ENCODE measurements at regions not wholly inside any gene's neighbourhood (a gene's known extent, or its start where the extent isn't known, plus 50 kb on each side); places are given as distances from the start of the nearest gene placed in this dataset.

DNA sequence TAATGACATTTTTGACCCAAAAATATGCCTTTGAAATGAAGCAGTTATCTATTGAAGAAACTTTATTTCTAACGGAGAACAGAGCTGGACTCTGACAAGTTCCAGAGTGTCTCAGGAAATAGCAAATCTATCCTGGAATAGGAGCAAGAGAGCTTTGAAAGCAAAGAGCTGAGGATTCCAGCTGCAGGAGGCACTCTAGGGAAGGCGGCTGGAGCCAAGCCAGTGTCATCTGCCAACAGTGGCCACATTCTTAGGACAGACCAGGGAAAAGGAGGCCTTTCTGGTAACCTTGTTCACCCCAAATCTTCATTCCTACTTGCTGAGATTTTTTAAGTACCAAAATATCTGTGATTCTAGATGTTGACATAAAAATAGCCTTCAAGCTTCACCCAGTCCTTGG lies 493.5 kb upstream of the B3GAT1 start:
- no peak for DNase-seq

DNA sequence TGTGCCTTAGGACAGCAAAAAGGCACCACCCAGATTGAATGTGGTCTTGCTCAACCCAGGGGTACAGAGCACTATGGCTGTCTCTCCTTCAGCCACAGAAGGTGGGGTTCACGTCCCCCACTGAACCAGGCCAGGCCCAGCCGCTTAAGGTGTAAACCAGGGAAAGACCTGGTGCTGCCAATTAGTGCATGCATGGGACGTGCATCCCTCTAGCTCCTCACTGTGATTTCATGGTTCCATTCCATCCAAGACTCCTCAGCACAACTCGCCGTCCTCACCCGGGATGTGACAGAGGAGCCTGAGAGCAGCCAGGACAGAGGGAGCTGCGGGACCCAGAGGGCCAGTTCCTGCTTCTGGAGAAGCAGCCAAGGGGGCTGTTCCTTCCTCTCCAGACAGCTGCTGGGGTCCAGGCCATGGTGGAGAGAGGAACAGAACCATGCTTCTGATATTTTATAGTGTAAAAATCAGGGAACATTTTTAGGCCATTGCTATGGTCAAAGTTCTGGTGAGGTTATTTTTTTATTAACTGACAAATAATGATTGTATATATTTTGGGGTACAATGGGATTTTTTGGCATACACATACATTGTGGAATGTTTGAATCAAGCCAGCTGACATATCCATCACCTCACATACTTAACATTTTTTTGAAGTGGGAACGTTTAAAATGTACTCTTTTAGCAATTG lies 492.2 kb upstream of the B3GAT1 start:
- no peak for DNase-seq

GRCh38 chr11:134901955-134902918 lies 490.2 kb upstream of the B3GAT1 start:
- no peak for DNase-seq

- DNase-seq, result no peak
Measured at GRCh38 chr11:134901542-134901941, 489.5 kb upstream of the B3GAT1 start.

DNA sequence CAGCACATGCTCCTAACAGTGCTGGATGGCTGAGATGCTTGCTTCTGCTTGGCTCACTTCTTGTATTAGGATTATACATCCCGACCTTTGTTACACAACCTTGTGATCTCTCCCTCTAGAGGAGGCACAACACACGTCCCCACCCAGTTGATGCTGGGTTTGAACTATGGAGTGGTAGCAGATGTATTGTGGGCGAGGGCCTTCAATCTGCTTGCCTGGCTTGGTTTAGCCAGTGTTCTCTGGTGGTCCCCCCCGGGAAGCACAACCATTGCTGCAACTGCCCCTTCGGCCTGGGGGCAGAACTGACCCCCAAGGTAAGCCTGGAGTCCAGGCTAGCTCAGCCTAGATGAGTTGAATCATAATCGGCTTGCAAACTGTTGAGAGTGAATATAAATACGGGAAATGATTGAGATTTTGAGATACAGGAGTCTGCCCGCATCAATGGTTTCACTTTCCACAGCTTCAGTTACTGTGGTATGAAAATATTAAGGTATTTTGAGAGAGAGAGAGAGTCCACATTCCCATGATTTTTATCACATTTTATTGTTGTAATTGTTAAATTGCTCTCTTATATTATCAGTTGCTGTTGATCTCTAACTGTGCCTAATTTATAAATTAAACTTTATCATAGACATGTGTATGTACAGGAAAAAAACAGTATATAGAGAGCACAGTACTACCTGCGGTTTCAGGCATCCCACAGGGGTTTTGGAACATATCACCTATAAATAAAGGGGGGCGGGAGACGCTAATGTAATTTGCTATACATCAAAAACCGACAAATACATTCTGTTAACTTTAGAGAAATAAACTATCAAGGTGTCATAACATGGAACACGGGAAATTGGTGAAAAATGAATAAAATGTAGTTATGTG lies 482.0 kb upstream of the B3GAT1 start:
- no peak for DNase-seq

DNA sequence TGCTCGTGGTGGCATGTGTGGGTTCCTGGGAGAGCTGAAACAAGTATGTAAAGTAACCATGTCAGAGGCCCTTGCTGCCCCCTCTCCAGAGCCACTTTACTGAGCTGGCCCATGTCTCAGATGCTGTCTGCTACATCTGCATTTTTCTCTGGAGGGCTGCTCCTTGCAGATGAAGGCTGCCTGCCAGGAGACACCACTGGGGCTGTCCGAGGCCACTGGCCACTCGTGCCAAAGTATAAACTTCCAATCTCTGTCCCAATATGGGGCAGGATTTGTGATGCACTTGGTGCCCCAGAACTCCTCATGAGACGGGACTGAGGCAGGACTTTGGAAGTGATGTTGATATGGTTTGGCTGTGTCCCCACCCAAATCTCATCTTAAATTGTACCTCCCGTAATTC lies 478.4 kb upstream of the B3GAT1 start:
- DNase-seq, result no peak

DNA sequence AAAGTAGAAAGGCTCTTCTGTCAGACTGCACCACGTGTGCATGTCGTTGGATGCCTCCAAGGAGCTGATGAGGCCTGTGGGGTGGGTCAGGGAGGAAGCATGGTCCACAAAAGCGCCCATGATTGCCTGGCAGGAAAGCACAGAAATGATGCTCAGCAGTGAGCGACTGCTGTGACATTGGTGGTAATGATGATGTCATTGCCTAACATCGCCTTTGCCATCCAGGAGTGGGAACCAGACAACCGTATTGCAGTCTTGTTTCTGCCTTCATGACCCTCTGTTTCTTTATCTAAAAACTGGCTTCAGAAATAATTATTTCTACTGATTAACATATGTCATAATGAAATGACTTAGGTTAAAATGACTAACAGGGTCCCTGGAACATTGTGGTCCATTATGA lies 477.8 kb upstream of the B3GAT1 start:
- DNase-seq, result no peak

DNA sequence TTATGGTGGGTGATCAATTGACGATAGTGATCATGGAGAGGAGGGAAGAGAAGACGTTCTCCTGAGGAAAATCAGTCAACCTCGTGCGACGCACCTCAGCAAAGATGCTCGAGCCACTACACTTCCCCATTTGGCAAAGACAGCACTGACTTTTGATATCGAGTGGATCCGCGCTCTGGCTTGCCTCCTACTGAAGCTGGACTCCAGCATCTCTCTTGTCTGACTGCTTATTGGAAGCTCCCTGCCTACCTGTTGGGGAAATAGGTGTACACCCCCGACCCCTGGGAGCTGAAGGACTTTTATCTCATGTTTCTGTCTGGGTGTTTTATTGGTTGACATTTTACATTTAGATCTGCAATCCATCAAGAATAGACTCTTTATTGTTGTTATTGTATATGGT lies 476.8 kb upstream of the B3GAT1 start:
- no peak for DNase-seq

DNA sequence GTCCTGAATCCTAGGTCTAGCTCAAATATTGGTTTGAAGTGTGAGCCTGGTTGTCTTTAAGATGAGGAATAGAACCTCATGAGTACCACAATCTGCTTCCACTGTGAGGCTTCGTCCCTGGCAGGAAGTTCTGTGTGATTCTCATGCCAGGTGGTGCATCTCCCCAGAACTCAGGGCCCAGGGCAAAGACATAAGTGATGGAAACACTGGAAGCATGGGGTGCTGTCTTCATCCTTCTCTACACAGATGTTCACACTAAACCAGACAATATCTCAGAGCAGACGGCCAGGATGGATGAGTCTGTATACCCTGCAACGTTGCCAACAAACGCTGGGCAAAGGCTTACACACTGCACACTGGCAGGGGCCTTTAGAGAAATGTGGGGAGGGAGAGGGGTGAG lies 475.9 kb upstream of the B3GAT1 start:
- no peak for DNase-seq

- no peak for DNase-seq
Measured at GRCh38 chr11:134883484-134883883, 471.4 kb upstream of the B3GAT1 start.

DNA sequence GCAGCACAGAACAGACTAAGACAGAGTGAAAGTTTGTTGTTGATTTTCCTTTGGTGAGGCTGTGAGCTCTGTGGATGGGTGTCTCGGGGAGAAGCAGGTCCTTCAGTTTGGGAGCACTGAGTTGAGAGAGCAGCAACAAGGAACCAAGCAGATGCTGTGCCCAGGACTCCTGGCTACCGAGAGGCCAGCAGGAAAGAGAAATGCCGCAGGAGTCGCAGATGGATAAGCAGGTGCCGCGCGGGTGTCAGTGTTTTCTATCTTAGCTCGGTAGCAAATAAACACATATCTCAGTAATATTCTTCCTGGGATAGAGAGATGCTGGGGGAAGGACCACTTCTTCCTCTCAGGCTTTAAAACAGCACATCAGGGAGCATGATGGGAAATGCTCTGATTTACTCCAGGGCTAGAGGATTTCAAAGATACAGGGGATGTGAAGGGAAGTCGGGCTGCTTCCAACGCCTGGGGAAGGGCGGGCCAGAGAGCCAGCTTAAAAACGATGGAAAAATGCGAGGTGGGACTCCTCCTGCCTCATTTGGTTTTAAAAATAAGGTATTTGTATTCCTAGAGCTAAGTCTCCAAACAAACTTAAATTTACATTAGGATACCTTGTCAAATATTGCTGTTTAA lies 470.7 kb upstream of the B3GAT1 start:
- DNase-seq, result no peak

GRCh38 chr11:134882141-134882540 lies 470.1 kb upstream of the B3GAT1 start:
- no peak for DNase-seq

GRCh38 chr11:134880788-134881187 lies 468.7 kb upstream of the B3GAT1 start:
- no peak for DNase-seq

DNA sequence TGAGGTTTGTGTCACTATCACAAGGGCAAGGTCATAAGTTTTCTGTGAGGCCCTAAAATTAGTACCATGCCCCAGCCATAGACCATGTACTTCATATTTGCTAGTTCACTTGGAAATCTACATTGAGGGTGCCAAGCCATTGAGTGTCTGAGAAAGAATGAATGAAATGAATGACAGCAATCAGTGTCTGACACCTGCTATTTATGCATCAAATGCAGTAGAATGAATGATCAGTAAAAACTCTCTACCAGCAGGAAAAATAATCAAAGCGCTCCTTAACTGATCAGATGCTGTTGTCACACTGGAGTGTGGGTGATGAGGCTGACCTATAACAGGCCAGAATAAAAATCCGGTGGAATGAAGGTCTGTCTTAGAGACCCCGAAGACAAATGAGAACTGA lies 467.9 kb upstream of the B3GAT1 start:
- DNase-seq, result no peak

DNA sequence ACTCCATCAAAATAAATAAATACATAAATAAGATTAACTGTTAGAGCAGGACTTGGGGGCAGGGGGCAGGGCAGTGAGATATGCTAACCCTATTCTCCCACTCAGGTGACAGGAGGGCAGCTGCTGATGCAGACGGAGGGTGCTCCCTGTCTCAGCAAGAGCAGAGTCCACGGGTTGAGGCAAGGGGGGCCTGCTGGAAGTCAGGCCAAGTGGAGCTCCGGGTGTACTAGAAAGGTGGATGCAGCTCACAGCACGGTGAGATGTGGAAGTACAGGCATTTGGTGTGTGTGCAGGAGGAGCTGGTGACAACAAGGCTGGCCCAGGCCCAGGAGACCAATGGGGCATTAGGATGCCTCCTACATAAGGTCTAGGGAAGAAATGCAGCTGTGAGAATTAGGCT lies 467.3 kb upstream of the B3GAT1 start:
- DNase-seq, result no peak

DNA sequence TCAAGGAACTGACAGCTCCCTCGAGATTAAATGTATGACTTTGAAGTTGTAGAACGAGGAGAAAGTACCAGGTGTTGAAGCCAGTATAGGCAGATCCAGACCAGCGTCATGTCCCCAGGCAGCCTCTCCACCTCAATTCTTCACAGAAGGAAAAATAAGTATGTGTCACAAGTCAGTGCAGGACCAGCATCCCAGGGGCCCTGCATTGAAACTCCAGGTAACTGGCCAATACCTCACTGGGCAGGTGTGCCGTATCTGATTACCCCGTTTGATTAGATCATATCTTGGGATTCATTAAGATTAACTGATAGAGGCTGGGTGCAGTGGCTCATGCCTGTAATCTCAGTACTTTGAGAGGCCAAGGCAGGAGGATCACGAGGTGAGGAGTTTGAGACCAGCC lies 466.7 kb upstream of the B3GAT1 start:
- no peak for DNase-seq

DNA sequence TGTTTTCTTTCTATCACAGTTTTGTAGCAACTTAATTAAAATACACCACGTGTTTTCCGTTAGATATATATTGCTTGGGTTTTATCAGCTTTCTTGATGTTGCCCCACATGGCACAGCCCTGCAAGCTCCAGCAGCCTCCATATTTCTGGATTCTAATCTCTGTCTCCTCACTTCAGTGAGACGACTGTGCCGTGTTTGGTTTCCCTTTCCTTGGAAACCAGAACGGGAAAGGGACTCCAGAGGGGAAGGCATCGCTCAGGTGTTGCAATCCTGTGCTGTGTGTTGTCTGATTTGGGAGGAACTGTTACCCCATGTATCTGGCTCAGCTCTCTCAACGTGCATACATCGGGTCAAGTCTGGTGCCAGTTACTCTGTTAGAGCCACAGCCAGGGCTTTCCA lies 464.2 kb upstream of the B3GAT1 start:
- no peak for DNase-seq

- no peak for DNase-seq
Measured at GRCh38 chr11:134866981-134867675, 455.1 kb upstream of the B3GAT1 start.

DNA sequence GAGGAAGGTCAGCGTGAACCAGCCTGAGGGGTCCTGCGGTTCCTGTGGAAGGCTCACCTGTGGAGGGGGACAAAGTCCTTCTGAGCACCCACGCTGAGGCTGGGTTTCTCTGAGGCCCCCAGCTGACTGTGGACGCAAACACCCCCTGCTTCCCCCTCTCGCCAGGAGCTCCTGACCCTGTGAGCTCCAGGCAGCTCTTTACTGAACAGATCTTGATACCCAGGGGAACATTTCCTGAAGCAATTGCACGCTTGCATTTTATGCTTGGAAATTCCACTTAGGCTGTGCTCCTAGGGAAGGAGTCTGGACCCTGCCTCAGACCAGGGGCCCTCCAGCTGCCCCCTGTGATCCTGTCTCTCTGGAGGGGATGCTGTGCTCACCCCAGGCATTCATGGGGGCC lies 454.2 kb upstream of the B3GAT1 start:
- DNase-seq, result no peak

DNA sequence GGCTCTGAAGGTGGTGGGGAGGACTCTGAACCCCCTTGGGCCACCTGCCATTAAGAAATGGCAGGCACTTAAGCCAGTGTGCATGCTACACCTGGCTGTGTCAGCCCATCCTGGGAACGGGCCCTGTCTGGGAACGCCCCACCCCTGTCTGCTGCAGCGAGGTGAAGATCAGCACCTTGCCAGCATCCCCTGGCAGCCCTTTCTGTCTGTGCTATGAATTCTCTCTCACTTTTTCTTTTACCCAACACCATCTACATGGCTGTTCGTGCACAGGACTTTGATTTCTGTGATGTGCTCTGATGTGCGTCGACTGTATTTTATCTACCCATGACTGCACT lies 452.9 kb upstream of the B3GAT1 start:
- no peak for DNase-seq

GRCh38 chr11:134864233-134864967 lies 452.4 kb upstream of the B3GAT1 start:
- no peak for DNase-seq

DNA sequence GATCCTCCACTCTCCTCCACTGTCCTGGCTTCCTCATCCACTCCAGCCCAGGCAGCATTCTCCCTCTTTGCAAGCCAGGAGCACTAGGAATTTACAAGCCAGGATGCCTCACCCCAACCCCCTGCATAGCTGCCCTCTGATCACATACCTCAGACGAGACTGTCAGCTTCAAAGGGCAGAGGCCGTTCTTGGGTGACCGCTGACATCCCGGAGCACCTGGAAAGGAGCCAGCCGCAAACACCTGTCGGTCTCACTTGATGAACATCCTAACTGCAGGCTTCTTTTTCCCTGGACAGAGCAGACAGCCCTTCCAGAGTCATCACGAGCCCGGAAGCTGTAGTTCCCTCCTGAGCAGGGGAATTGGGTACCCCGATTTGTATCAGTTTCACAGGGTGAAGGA lies 451.3 kb upstream of the B3GAT1 start:
- no peak for DNase-seq
